ENCODE measurements at regions not wholly inside any gene's neighbourhood (a gene's known extent, or its start where the extent isn't known, plus 50 kb on each side); places are given as distances from the start of the nearest gene placed in this dataset.

DNA sequence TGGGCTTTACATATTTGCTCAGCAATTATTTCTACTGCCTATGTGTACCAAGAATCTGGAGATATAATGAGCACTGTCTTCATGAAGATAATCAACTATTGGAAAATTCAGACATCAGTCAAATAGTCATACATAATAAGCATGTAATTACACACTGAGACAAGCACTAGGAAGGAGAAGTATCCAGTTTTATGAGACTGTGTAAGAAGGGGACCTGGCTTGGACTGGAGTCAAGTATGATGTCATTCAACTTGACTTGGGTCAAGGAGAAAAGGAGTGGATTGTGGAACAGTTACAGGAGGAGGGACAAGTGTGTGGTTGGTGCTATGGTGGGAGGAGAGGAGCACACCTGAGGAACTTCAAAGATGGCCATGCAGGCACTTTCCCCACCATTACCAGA is 419.8 kb upstream of the TRIB2 start:
- Histone ChIP-seq H3K4me3 (no peak overlapping the region), H3K9me3 (no peaks in the 10 kb centered on the region), H3K27me3 (no peaks in the 10 kb centered on the region), H3K27ac (no peak overlapping the region), H3K36me3 (no peaks in the 10 kb centered on the region), H3K4me1 (peaks cover 0 to 7% (median 0%) of the 10 kb centered on the region in 12 donors)
- intact Hi-C loops (cut with DNase I), result no loop called here
- TF ChIP-seq, protein P1, sequence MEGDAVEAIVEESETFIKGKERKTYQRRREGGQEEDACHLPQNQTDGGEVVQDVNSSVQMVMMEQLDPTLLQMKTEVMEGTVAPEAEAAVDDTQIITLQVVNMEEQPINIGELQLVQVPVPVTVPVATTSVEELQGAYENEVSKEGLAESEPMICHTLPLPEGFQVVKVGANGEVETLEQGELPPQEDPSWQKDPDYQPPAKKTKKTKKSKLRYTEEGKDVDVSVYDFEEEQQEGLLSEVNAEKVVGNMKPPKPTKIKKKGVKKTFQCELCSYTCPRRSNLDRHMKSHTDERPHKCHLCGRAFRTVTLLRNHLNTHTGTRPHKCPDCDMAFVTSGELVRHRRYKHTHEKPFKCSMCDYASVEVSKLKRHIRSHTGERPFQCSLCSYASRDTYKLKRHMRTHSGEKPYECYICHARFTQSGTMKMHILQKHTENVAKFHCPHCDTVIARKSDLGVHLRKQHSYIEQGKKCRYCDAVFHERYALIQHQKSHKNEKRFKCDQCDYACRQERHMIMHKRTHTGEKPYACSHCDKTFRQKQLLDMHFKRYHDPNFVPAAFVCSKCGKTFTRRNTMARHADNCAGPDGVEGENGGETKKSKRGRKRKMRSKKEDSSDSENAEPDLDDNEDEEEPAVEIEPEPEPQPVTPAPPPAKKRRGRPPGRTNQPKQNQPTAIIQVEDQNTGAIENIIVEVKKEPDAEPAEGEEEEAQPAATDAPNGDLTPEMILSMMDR (IDR thresholded peaks at IDR 0.05), result no peak
- no peak for TF ChIP-seq POLR2A (IDR thresholded peaks at IDR 0.05)
- ATAC-seq (no peak), DNase-seq (no peak)

DNA sequence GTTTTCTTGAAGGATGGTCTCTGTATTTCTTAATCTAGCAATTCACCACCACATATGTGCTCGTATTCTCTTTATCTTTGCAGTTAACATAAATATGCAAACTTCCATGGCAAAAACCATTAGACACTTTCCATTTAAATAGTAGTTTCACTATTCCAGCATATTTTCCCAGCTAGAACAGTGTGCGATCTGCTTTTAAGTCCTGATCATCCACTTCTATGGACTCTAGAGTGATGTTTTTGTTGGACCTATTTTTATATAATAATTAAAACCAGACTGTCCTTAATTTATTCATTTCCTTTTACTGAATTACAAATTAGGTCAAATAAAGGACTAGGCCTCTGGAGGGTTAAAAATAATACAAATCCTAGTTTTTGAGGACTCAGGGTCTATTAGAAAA is 418.4 kb upstream of the TRIB2 start:
- intact Hi-C loops (cut with DNase I), result no loop called here
- WGBS, 4 donors, result 77 to 90% (median 83%) methylated on average over 2 of the region's 2 CpGs

DNA sequence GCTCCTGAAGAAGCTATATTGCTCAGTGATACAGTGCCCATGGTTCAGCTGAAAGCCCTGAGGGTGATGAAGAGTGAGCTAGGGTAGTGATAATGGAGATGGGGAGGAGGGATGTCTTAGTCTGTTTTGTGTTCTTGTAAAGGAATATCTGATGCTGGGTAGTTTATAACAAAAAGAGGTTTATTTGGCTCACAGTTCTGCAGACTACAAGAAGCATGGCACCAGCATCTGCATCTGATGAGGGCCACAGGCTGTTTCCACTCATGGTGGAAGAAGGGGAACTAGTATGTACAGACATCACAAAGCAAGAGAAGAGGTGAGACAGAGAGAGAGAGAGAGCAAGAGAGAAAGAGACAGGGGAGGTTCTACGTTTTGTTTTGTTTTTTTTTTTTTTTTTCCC is 417.3 kb upstream of the TRIB2 start:
- WGBS, 4 donors, result 70 to 100% (median 86%) methylated on average over 1 of the region's 1 CpG

More for the DNA sequence above, 418.4 kb upstream of the TRIB2 start:
- Histone ChIP-seq H3K4me1 (peaks cover 0 to 7% (median 0%) of the 10 kb centered on the region in 12 donors), H3K4me3 (no peak overlapping the region), H3K9me3 (no peaks in the 10 kb centered on the region), H3K27ac (no peak overlapping the region), H3K27me3 (no peaks in the 10 kb centered on the region), H3K36me3 (no peaks in the 10 kb centered on the region)
- no peak for DNase-seq
- no peak for ATAC-seq
- TF ChIP-seq POLR2A (IDR thresholded peaks at IDR 0.05), result no peak
- TF ChIP-seq, protein P1 (IDR thresholded peaks at IDR 0.05), result no peak

DNA sequence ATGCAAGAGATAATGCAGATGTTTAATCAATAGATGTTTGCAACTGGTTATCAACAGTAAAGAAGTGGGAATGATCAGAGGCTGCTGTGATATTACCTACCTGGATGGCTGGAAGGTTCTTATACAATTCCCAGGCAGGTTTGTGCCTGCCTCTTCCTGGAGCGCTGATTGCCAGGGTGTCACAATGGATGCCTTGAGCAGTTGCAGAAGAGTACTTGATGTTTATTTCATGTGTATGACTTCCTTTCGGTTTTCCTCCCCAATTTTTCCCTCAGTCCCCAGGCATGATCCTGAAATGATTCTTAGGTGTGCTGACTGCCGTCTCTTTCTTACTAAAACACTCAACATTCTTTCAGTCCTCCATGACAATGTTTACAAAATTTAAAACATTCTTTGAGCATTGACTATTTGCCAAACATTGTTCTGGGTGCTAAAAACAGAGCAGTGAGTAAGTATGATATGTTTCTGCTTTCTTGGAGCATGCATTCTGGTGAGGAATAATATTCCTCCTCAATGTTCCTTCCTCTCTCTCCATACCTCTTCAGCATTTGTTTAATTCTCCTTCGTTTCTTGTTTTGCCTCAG is 416.6 kb upstream of the TRIB2 start:
- Histone ChIP-seq H3K27ac (no peak overlapping the region), H3K36me3 (no peaks in the 10 kb centered on the region), H3K4me3 (no peak overlapping the region), H3K9me3 (no peaks in the 10 kb centered on the region), H3K27me3 (no peaks in the 10 kb centered on the region), H3K4me1 (peaks cover 0 to 7% (median 2%) of the 10 kb centered on the region in 12 donors)
- TF ChIP-seq, protein P1 (IDR thresholded peaks at IDR 0.05), result no peak
- TF ChIP-seq POLR2A (IDR thresholded peaks at IDR 0.05), result no peak
- ATAC-seq (no peak), DNase-seq (no peak)
- WGBS, 4 donors, result 59 to 69% (median 64%) methylated on average over 4 of the region's 4 CpGs
- intact Hi-C loops (cut with DNase I), result no loop called here

More for the DNA sequence above, 417.3 kb upstream of the TRIB2 start:
- Histone ChIP-seq H3K36me3 (no peaks in the 10 kb centered on the region), H3K9me3 (no peaks in the 10 kb centered on the region), H3K27me3 (no peaks in the 10 kb centered on the region), H3K27ac (no peak overlapping the region), H3K4me3 (no peak overlapping the region), H3K4me1 (peaks cover 0 to 7% (median 0%) of the 10 kb centered on the region in 12 donors)
- DNase-seq (no peak), ATAC-seq (no peak)
- intact Hi-C loops (cut with DNase I), result no loop called here
- TF ChIP-seq, protein P1 (IDR thresholded peaks at IDR 0.05), result no peak
- no peak for TF ChIP-seq POLR2A (IDR thresholded peaks at IDR 0.05)
